Esophagus squamous epithelium (tissue), 5 donors: ENCODE measurements at regions not wholly inside any gene's neighbourhood (a gene's known extent, or its start where the extent isn't known, plus 50 kb on each side); places are given as distances from the start of the nearest gene placed in this dataset.
"Not testable (repeated sequence)": the region's sequence is repeated elsewhere in the genome, so short reads cannot be mapped to it uniquely, and the experiment has no call there.

ENCODE experiments used
- DNase-seq: peaks from one replicate; lab custom pipeline; 2025; lab: John Stamatoyannopoulos, UW
- H3K27ac ChIP-seq, 4 donors: fragments of 200-600 bp; sonication (generic); one replicate each; pipeline ENCODE4 v1.5.1; 2016 to 2019; ENCODE audit warnings: mild to moderate bottlenecking in 1 of 4
- H3K27me3 ChIP-seq, 4 donors: fragments of 200-600 bp; sonication (generic); 1 replicate in 3 of 4; 2 replicates in 1 of 4; pipeline versions ENCODE4 v1.5.1 to v1.6.0; 2017 to 2021; ENCODE audit warnings: antibody characterized with exemption in 1 of 4
- H3K36me3 ChIP-seq, 3 donors: fragments of 200-600 bp; sonication (generic); one replicate each; pipeline ENCODE4 v1.5.1; 2016 to 2019
- H3K4me1 ChIP-seq, 3 donors: fragments of 200-600 bp; sonication (generic); one replicate each; pipeline ENCODE4 v1.5.1; 2017 to 2019
- H3K4me3 ChIP-seq, 4 donors: fragments of 200-600 bp; sonication (generic); 1 replicate in 3 of 4; 2 replicates in 1 of 4; pipeline ENCODE4 v1.5.1; 2016 to 2019; ENCODE audit warnings: mild to moderate bottlenecking in 2 of 4, moderate library complexity in 1 of 4
- H3K9me3 ChIP-seq, 3 donors: fragments of 200-600 bp; sonication (generic); one replicate each; pipeline ENCODE4 v1.5.1; 2016 to 2019
- CTCF ChIP-seq, 6 experiments: fragments of 450-650 bp in 4 of 6; fragments of 200-600 bp in 2 of 6; sonication (generic) in 2 of 6; IDR thresholded peaks; one replicate each; pipeline ENCODE4 v1.5.1; 2016 to 2019; ENCODE audit warnings: antibody characterized with exemption in 6 of 6, mild to moderate bottlenecking in 4 of 6, moderate library complexity in 4 of 6
- WGBS, 2 donors: methylation state at CpG; one replicate each; pipeline ENCODE4 v1.1.5; 2018; 5-methylcytosine and 5-hydroxymethylcytosine counted together
- intact Hi-C: fragments of 100-400 bp; cut with DNase I; formaldehyde crosslinking; loops from one replicate; pipeline ENCODE4 v1.15.0; 2022
- donor health status: DM: yes; HTN: yes; CAD: no.

GRCh38 chr17:18546514-18547398 is 70.2 kb downstream of the LGALS9C start:
- H3K27ac ChIP-seq, H3K9me3 ChIP-seq, intact Hi-C loops, DNase-seq, H3K36me3 ChIP-seq, H3K4me1 ChIP-seq, H3K27me3 ChIP-seq, H3K4me3 ChIP-seq: not testable (repeated sequence)
- WGBS, 2 donors = no CpG with 5 or more reads among the region's 3 CpGs

- H3K4me1 ChIP-seq, H3K4me3 ChIP-seq, intact Hi-C loops, H3K27ac ChIP-seq, DNase-seq, H3K27me3 ChIP-seq, H3K9me3 ChIP-seq, H3K36me3 ChIP-seq: not testable (repeated sequence)
- 85 to 95% methylated on average over 3 to 4 of the region's 4 CpGs for WGBS, 2 donors
Measured at GRCh38 chr17:18557086-18557485, 80.5 kb downstream of the LGALS9C start.

GRCh38 chr17:18563381-18564098 is 80.7 kb downstream of the TBC1D28 start:
- TF ChIP-seq CTCF (IDR thresholded peaks at IDR 0.05) = peak in 2 of 6 experiments; percentile 11 to 12
- peaks cover 0 to 16% (median 0%) of the 10 kb centered on the region in 3 donors for H3K4me1 ChIP-seq
- H3K27me3 ChIP-seq, DNase-seq, H3K36me3 ChIP-seq, H3K4me3 ChIP-seq, intact Hi-C loops, H3K27ac ChIP-seq, H3K9me3 ChIP-seq: not testable (repeated sequence)
- 72 to 95% methylated on average over 7 of the region's 16 CpGs for WGBS, 2 donors

GRCh38 chr17:18564099-18564448 is 80.1 kb downstream of the TBC1D28 start:
- H3K36me3 ChIP-seq, intact Hi-C loops, H3K27ac ChIP-seq, DNase-seq, H3K4me3 ChIP-seq, H3K9me3 ChIP-seq, H3K27me3 ChIP-seq: not testable (repeated sequence)
- peak; percentile 39 to 78 (median 66) for TF ChIP-seq CTCF (IDR thresholded peaks at IDR 0.05)
- WGBS, 2 donors = 0% methylated on average over 3 of the region's 3 CpGs; no CpG with 5 or more reads in 1 of the 2 donors
- H3K4me1 ChIP-seq = peaks cover 0 to 21% (median 0%) of the 10 kb centered on the region in 3 donors

- intact Hi-C loops, H3K9me3 ChIP-seq, DNase-seq, H3K36me3 ChIP-seq, H3K27me3 ChIP-seq, H3K4me3 ChIP-seq: not testable (repeated sequence)
- 66 to 67% methylated on average over 8 to 11 of the region's 17 CpGs for WGBS, 2 donors
- Histone ChIP-seq H3K27ac (peak overlapping the region in 1 of 4 donors; percentile 48), H3K4me1 (peaks cover 0 to 31% (median 0%) of the 10 kb centered on the region in 3 donors)
Measured at GRCh38 chr17:18568108-18568995, 75.8 kb downstream of the TBC1D28 start.

- peak overlapping the region in 1 of 4 donors; percentile 48 for H3K27ac ChIP-seq
- not testable (repeated sequence) for DNase-seq
Measured at GRCh38 chr17:18569489-18569913, 74.7 kb downstream of the TBC1D28 start.

GRCh38 chr17:18572536-18572935 is 71.7 kb downstream of the TBC1D28 start:
- H3K27ac ChIP-seq, H3K36me3 ChIP-seq, intact Hi-C loops, H3K9me3 ChIP-seq, H3K27me3 ChIP-seq, DNase-seq, H3K4me3 ChIP-seq: not testable (repeated sequence)
- 79 to 89% methylated on average over 10 to 14 of the region's 23 CpGs for WGBS, 2 donors
- peaks cover 0 to 18% (median 0%) of the 10 kb centered on the region in 3 donors for H3K4me1 ChIP-seq

More at GRCh38 chr17:18569489-18569913, 74.7 kb downstream of the TBC1D28 start:
- Histone ChIP-seq H3K4me3 (peak overlapping the region in 1 of 4 donors; percentile 35), H3K4me1 (peaks cover 0 to 20% (median 0%) of the 10 kb centered on the region in 3 donors)
- intact Hi-C loops, H3K9me3 ChIP-seq, H3K27me3 ChIP-seq, H3K36me3 ChIP-seq: not testable (repeated sequence)
- WGBS, 2 donors = 12 to 19% methylated on average over 4 to 5 of the region's 8 CpGs

- H3K27ac ChIP-seq, intact Hi-C loops: not testable (repeated sequence)
Measured at GRCh38 chr17:18574137-18574536, 70.1 kb downstream of the TBC1D28 start.

More at GRCh38 chr17:18574137-18574536, 70.1 kb downstream of the TBC1D28 start:
- not testable (repeated sequence) for H3K4me3 ChIP-seq, H3K9me3 ChIP-seq, DNase-seq, H3K27me3 ChIP-seq, H3K36me3 ChIP-seq
- peaks cover 0 to 10% (median 0%) of the 10 kb centered on the region in 3 donors for H3K4me1 ChIP-seq
- WGBS, 2 donors = 54 to 72% methylated on average over 2 of the region's 2 CpGs
